ENCODE measurements at regions not wholly inside any gene's neighbourhood (a gene's known extent, or its start where the extent isn't known, plus 50 kb on each side); places are given as distances from the start of the nearest gene placed in this dataset.
A peak's percentile ranks its signal among the peaks of the same experiment; 100 is the strongest.

DNA sequence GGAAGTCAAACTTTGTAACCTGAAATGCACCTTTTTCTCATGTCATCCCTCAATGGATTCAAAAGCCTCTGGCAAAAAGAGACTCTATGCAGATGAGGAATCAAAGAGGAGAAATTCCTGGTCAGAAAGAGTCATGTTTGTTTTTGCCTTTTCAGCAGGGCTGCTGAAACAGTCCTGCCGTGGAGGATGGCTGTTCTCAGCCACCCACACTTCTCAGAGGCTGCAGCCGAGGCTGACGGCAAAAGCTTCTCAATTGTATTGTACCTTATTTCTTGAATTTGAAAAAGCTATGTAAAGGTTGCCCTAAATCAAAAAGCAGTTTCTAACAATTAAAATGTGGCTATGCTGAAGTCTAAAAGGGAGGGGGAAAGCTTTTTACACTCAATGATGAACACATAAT lies 385.3 kb downstream of the KCTD12 start:
- no peak for DNase-seq

DNA sequence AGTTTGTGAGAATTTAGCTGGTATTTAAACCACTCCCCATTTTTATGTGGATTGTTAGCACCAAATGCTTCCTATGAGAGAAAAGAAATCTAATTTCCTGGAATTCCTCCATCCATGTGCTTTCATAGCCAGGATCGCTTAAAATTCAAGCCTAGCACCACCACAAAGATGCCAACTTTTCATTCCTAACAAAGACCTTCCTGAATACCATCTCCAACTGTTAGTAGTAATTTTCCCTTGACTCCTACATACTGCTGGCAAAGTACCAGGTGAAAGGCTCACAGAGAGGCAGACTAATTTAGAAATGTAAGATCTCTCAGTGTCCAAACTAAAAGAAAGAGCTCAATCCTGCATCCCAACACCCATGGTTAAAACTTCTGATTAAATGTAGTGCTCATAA lies 386.3 kb downstream of the KCTD12 start:
- DNase-seq: no peak

DNA sequence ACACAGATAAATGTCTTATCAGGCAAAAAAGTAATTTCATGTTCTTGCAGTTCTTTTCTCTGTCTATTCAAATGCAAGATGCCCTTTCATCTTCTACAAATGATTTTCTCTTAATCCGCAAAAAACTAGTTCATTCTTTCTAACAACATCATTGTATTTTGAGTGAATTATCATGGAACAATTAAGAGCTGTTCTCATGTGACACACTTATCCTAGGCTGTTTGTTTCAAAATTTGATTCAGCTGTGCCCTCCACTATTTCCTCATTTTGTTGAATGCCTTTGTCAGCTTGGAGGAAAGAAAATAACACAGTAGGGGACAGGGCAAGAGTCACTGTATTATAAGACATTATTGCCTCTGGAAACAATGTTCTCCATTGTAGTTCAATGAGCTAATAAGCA lies 396.9 kb downstream of the KCTD12 start:
- no peak for DNase-seq

DNA sequence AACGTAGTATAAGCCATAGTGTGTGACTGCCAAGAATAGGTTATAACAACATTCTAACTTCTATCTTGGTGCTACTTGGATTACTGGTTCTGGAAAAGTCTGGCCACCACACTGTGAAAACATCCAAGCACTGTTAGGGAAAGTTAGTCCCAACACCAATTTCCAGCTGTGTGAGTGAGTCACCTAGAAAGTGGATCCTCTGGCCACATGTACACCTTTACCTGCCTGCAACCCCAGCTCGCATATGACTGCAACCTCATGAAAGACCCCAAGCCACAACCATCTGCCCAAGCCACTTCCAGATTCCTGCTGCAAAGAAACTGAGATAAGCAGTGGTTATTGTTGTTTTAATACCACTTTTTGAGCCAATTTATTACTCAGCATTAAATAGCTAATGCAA lies 404.5 kb downstream of the KCTD12 start:
- no peak for DNase-seq

DNA sequence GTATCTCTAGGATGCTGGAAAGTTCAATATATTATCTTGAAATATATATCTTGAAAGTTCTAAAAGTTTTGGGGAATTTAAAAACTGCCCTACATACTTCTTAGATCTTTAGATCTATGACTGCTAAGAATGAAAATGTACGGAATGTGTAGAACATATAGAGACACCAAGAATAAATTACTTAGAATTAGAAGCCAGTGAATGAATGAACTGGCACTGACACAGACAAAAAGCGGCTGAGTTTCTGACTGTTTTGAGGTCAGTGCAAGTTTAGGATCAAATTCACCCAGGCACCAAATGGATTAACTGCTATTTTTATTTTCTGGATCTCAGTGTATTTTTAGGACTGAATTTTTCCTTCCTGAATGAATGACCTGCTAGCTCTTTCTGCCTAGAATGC lies 411.2 kb downstream of the KCTD12 start:
- DNase-seq: no peak

DNA sequence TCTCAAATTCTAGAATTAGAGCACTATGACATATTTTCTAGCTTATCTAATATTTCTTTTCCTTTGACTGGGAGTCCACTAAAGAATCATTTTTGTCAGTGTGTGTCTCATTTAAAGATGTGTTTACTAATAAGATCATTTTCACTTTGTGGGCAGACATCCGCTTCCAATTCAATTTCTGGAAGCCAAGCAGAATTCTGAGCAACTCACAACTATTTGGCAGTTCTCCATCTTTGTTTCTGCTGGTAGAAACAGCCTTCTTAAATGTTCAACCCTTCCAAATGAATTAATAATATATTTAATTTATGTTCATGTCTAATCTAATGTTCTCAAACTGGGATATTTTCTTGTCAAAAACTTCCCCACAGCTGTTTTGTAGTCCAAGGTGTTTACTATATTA lies 411.8 kb downstream of the KCTD12 start:
- DNase-seq: no peak

DNA sequence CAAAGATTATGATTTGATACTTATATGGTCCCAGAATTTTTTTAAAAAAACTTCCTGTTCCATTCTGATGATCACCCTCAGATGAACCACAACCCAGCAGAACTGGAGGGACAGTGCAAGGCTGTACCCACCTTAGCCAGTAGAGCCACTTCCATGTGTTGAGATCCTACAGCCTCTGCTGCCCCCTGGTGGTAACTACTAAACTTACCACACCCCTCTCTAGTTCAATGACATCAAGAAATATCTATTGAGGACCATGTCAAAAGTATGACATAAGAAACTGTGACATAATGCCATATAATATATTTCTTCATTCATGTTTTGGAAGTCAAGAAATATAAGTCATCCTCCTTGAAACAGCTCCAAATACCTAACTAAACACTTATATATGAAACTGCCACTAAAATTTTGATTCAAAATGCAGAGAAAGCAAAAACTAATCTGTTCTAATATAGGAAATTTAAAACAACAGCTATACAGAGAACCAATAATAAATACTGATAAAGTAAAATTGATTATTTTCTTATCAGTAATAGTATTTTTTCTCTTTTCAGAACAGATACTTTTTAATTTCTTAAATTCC lies 412.6 kb downstream of the KCTD12 start:
- DNase-seq: peak; percentile 73

DNA sequence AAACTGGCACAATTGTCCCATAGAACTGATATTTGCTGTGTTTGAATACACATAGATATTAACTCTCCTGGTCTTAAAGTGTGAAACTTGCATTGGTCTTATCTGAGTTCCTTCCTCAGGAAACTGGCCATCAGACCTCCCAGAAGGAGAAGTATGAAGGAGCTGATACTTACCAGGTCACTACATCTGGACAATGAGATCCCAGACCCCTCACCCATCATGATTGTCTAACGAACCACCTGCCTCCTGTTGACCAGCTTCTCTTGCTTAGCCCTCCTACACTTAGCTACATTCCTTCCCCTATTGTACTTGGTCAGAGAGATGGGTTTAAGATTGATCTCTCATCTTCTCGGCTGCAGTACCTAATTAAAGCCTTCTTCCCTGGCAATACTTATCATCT lies 413.3 kb downstream of the KCTD12 start:
- DNase-seq: no peak

DNA sequence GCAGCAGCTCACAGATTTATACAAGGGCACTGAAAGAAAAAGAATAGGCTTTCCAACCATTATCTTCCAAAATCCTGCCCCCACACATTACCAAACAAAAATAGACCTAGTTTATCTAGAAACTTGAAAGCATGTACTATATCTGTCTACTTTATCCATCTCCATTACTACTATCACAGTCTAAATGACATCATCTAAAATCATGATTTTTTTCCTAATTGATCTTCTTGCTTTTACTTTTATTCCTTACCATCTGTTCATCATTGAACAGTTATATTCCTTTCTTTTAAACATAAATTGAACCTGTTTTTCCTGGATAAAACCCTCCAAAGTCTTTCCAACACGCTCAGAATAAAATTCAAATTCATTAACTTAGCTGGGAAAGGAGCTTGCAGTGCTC lies 414.7 kb downstream of the KCTD12 start:
- DNase-seq: no peak

DNA sequence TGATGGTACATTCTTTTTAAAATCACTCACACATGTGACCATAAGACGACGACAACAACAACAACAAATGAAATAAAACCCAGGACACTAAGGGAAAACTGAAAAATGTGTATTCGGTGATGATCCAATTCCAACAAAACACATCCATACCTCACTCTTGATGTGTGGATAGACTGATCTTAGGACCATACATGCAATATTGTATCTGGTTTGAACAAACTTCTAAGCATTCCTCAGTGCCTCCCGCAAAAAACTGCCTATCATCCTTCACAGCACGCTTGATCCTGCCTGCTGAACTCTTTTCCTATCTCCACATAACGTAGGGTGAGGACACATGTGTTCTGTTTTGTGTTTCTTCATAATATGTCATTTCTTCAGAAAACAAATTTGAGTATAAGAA lies 415.2 kb downstream of the KCTD12 start:
- DNase-seq: no peak

DNA sequence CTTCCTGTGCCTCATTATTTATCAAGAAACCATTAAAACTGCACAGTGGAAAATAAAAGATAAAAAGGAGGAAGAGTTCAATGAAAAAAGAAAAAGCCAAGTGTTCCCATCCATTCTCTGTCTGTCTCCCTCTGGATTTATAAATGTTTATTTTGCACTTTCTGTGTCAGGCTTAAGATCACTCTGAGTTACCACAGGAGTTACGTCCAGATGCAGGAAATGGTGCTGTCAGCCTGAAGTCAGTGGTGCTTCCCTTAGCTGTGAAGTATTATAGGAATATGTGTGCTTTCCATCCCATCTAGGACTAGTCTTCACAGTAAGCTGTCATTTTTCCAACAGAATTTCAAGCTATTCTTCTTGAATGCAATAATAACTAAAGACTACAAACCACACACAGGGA lies 420.2 kb downstream of the KCTD12 start:
- no peak for DNase-seq

DNA sequence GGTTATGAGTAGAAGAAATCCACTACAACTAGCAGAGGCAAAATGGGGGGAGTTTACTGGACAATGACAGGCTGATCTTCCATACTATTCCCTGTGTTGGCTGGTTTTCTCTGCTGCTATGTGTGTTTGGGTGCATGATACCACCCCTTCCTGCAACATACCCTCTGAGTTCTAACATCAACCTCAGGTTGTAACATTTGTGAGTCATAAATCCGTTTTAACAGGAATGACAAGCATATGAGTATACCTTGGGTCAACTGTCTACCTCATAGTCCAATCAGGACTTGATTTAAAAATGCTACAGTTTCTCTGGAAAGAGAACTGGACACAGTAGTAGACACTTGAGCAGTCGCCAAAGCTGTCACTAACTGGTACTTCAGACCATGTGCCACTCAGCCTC lies 422.9 kb downstream of the KCTD12 start:
- DNase-seq: no peak

DNA sequence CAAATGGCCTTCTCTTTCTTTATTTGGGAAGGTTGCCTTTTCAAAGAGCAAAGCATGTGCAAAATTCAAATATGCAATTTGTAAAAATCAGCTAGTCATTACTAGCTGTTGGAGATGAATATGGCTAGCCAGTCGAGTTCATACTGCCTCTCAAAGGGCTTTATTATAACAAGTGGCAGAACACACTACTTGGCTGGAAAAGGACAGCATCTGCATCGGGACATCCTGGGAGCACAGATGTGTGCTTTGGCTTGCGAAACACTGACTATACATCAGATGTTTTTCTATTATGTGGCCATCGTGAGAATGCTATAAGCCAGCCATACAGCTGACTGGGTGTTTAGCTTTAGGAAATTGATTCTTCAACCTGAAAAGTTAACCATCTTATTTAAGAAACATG lies 424.2 kb downstream of the KCTD12 start:
- DNase-seq: no peak

DNA sequence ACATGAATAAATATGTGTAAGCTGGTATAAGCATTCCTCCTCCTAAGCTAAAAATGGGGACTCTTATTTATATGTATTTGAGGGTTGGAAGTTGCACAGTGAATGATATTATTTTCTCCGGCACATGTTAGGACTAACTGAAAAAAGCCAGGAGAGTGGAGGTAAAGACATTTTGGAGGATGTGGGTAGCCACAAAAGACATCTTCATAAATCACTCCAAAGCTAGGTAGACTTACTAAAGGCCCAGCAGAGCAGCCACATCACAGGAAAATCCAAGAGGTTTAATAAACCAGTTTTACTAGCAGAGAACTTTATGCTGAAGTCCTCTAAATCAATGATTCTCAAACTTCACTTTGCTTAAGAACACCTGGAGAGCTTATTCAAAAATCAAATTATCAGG lies 424.7 kb downstream of the KCTD12 start:
- DNase-seq: no peak

DNA sequence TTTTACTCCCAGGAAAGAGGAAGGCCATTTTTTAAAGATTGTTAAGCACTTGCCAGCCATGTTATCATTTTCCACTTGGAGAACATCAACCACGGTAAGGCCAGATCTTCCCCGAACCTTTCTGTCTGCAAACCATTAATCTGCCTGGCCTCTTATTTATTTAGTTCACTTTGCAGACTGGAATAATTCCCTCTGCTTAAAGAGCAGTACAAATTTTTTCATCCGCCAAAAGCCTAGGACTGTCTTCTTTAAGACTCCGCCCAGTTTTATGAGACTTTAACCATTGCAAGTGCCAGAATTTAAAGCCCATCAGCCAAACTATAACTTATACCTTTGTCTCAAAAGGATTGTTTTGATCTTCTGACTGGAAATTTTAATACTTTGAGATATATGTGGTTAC lies 426.3 kb downstream of the KCTD12 start:
- DNase-seq: no peak

DNA sequence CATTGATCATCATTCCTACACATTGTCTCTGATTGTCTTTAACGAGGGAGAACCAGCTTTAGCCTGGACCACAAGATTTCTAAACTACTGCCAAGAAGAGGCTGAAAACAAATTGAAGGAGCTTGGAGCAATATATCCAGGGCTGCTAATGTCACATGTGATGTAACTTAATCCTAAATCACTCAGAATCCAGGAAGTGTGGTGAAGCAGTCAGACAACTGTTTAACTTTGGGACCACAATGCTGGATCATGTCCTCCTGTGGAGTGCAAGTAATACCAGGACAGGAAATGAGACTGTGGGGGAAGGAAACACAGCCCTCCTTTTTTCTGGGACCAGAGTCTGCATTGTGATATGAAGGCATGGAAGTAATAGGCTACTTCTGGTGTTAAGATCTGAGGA lies 430.2 kb downstream of the KCTD12 start:
- DNase-seq: no peak

DNA sequence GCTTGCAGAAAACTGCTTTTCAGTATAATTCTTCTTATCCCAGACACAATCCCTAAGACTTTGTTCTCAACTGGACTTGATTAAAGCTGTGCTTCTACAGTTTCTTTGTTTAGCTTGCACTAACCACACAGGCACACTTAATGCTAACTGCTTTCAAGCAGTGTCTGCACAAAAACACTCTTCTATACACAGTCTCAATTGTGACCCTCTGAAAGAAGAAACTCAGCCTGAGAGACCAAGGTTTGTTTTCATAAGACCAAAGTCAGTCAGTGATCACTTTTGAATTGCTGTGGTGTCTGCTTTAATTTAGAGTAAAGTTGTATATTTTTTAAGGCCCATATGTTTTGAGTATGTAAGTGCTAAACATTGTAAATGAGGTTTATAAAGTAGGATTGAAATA lies 431.2 kb downstream of the KCTD12 start:
- no peak for DNase-seq

DNA sequence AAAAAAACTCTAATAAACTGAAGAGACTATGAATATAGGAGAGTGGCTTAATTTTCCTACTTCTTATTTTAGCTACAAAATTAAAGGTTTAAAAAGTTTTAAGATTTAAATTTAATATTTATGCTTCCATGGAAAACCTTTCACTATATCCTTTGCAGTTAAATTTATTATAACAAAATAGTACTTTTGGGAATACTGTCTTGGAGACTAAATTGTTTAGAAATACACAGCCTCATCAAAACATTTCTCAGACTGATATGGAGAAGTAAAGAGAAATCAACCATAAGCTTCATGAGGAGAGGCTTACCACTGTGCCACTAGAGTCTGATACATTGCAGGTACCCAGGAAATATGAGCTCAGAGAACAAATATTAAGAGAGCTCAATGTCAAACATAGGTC lies 436.5 kb downstream of the KCTD12 start:
- DNase-seq: no peak

DNA sequence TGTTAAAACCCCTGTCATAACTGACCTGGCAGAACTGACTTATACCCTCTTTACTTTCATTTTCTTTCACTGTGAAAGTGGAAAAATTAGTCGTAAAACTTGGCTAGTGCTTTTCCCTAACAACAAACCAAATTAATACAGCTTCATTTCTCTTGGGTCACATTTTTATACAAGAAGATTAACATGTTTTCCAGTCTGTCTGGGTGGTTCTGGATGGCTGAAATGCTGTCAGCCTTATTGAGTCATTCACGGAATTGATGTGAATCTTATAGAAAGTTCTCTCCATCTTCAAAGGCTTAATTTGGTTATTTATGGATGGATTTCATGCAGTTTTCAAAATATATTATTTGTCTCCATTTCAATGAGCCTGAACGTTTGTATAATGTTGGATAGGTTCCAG lies 440.0 kb downstream of the KCTD12 start:
- no peak for DNase-seq

DNA sequence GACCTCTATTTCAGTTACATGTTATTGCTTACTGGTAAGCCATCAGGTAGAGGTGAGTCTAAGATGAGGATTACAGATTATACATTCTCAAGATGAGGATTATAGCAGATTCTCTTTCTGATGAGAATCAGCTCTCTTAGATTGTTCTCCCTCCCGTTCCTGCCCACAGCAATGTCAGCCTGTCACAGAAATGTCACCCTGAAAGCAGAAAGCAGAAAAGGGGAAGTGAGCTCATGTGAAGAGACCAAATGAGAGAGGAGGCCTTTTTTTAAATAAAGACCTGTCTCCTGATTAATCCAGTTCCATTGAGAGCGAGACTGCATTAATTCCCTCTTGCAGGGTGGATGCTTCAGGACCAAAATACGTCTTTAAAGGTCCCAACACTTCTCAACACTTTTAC lies 445.6 kb downstream of the KCTD12 start:
- peak; percentile 5 for DNase-seq

DNA sequence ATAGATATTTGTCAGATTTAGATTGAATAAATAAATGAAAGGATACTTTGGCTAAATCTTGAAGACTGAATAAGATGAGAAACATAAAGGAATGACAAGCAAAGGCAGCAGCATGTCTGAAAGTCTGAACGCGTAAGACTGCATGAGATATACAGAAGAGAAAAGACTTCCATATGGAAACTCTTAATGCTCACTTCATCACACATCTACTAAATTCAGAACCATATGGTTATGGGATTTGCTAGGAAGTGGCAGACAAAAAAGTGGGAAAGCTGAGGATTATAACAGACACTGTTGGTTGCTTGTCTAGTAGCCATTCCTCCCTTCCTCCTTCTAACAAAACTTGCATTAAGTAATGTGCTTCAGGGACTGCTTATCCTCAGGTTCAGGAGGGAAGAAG lies 446.7 kb downstream of the KCTD12 start:
- no peak for DNase-seq

DNA sequence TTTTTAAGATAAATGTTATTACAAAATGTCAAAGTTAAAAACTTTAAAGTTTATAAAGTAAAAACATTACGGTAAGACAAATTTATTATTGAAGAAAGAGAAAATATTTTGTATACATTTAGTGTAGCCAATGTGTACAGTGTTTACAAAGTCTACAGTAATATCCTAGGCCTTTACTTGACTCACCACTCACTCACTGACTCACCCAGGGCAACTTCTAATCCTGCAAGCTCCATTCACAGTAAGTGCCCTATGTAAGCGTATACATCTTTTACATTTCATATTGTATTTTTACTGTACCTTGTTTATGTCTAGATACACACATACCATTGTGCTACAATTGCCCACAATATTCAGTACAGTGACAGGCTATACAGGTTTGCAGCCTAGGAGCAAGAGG lies 448.2 kb downstream of the KCTD12 start:
- no peak for DNase-seq

DNA sequence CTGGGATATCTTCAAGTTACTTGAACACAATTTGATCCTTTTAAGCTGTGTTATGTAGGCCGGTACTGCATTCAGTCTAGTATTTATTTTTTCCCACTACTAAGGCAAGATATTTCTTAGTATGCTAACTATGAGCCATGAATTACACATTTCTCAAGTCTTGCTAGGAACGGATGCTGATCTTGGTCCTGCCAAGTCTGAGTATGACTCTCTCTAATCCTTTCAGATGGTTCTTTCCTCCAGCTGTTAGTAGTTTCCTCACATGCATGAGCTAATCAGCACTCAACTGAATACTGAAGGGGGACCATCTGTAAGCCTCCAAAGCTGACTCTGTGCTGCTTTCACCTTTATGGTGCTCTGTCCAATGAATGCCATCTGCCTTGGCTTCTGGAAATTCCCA lies 460.3 kb downstream of the KCTD12 start:
- DNase-seq: no peak

DNA sequence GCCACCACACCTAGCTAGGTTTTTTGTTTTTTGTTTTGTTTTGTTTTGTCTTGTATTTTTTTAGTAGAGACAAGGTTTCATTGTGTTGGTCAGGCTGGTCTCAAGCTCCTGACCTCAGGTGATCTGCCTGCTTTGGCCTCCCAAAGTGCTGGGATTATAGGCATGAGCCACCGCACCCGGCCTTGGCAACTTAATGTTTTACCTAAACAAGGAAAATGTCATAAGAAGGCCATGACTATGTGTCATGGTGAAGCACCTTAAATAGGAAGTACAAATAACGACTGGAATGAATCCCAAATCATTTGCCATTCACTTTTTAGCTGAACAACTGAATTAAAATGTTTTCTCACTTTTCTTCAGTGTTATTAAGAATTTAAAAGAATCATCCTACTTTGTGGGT lies 465.2 kb downstream of the KCTD12 start:
- DNase-seq: no peak

DNA sequence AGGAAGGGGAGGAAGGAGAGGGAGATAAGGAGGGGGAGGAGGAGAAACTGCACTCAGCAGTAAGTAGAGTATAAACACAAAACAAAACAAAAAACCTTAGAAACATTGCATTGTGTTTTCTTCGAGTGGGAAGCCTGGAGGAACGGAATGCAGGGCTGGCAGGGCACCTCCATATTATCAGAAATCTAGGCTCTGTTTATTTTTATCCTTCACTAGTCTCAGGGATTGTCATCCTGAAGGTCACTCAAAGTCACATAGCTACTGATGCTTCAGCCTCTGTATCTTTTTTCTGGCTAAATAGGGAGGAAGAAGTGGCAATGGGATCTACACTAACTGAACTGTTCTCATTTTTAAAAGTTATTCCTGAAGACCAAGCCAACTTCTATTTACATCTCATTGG lies 467.8 kb downstream of the KCTD12 start:
- no peak for DNase-seq

DNA sequence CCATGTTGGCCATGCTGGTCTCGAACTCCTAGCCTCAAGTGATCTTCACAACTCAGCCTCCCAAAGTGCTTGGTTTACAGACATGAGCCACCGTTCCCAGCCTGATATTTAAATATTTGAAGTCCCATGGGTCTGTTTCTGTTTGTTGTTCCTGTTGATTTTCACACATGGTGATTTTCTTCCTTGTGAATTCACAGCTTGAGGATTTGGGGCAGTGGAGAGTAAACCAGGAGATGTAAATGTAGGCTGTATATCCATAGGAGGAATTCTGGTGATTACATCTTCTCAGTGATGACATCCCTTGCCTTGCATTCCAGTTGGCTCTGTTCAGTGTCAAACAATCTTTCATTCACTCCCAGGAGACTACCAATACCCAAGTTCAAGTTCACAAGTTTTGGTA lies 471.9 kb downstream of the KCTD12 start:
- DNase-seq: no peak
